Panc1 (cell line): ENCODE measurements at regions not wholly inside any gene's neighbourhood (a gene's known extent, or its start where the extent isn't known, plus 50 kb on each side); places are given as distances from the start of the nearest gene placed in this dataset.

Source experiments
- ATAC-seq: fragments of 200-7000 bp; cut with Tn5 transposase; 2 replicates; pipeline ENCODE4 v1.9.1; 2020; ENCODE audit warnings: mild to moderate bottlenecking, moderate library complexity
- BruUV-seq: library from RNA; stranded (reverse); fragments of 400-500 nt; replicated peaks from 2 replicates; lab custom pipeline; 2021; lab: Mats Ljungman, UMichigan
- CTCF ChIA-PET: fragments of 300-600 bp; sonication (Branson Sonifier 250); formaldehyde crosslinking; loops from one replicate; lab custom pipeline; 2022; ENCODE audit warnings: antibody characterized with exemption; lab: Charles Lee
- POLR2A ChIA-PET: fragments of 300-600 bp; sonication (Branson Sonifier 250); formaldehyde crosslinking; loops from one replicate; lab custom pipeline; 2022; ENCODE audit warnings: antibody characterized with exemption; lab: Charles Lee
- DNase-seq: peaks from one replicate; pipeline ENCODE4 v3.0.0-alpha.2; 2010; ENCODE audit warnings: low read depth, low spot score
- H3K27ac ChIP-seq: 2 replicates; pipeline ENCODE4 v1.5.1; 2011; ENCODE audit warnings: mild to moderate bottlenecking, low read length, inconsistent platforms
- H3K27me3 ChIP-seq: fragments of 200-500 bp; sonication (Bioruptor generic); 2 replicates; pipeline ENCODE4 v1.6.0; 2014; ENCODE audit warnings: low read length, inconsistent platforms; ENCODE audit not compliant: control insufficient read depth, insufficient read depth
- H3K36me3 ChIP-seq: fragments of 200-500 bp; sonication (Bioruptor generic); 2 replicates; pipeline ENCODE4 v1.5.1; 2014; ENCODE audit warnings: inconsistent platforms, mild to moderate bottlenecking, low read length, moderate library complexity; ENCODE audit not compliant: control insufficient read depth, insufficient read depth
- H3K4me1 ChIP-seq: 2 replicates; pipeline ENCODE4 v1.5.1; 2011; ENCODE audit warnings: inconsistent platforms, mild to moderate bottlenecking, low read length, moderate library complexity; ENCODE audit not compliant: control insufficient read depth, insufficient read depth
- H3K4me3 ChIP-seq, 2 experiments: 2 replicates each; pipeline ENCODE4 v1.5.1; 2011 to 2012; ENCODE audit warnings: low read depth in 2 of 2, low read length in 2 of 2, mild to moderate bottlenecking in 2 of 2, inconsistent platforms in 1 of 2, moderate library complexity in 1 of 2
- H3K9me3 ChIP-seq: fragments of 200-500 bp; sonication (Bioruptor generic); 2 replicates; pipeline ENCODE4 v1.5.1; 2014; ENCODE audit warnings: low read depth, mild to moderate bottlenecking, inconsistent platforms, low read length, moderate library complexity; ENCODE audit not compliant: control insufficient read depth, insufficient read depth
- CTCF ChIP-seq: fragments of 450-650 bp; IDR thresholded peaks from 2 replicates; pipeline ENCODE4 v1.5.1; 2017; ENCODE audit warnings: mild to moderate bottlenecking
- POLR2AphosphoS5 ChIP-seq: IDR thresholded peaks from 2 replicates; pipeline ENCODE4 v1.6.1; 2012; ENCODE audit warnings: mild to moderate bottlenecking, low read depth, low read length, moderate library complexity
- REST ChIP-seq, 2 experiments: IDR thresholded peaks; 2 replicates each; pipeline ENCODE4 v1.6.1; 2011 to 2012; ENCODE audit warnings: low read depth in 2 of 2, control low read depth in 1 of 2, low read length in 1 of 2, mild to moderate bottlenecking in 1 of 2, moderate library complexity in 1 of 2; ENCODE audit not compliant: insufficient read depth in 1 of 2
- SIN3A ChIP-seq: IDR thresholded peaks from 2 replicates; pipeline ENCODE4 v1.6.1; 2012; ENCODE audit warnings: low read depth, mild to moderate bottlenecking, low read length, moderate library complexity, borderline replicate concordance; ENCODE audit not compliant: insufficient read depth
- TCF7L2 ChIP-seq: IDR thresholded peaks from 2 replicates; pipeline ENCODE4 v1.6.1; 2011; ENCODE audit warnings: mild to moderate bottlenecking, low read depth, low read length, inconsistent platforms
- in situ Hi-C: cut with HindIII; loops from 2 replicates; pipeline ENCODE4 v1.10.0; 2016; ENCODE audit warnings: low sequenced_read_pairs, low pct_unique_long_range_greater_than_20kb
- intact Hi-C: fragments of 100-400 bp; cut with micrococcal nuclease; formaldehyde crosslinking; loops from one replicate; pipeline ENCODE4 v1.10.0; 2022; ENCODE audit not compliant: unreplicated experiment

- TF ChIP-seq POLR2AphosphoS5 (no peak), TCF7L2 (no peak), SIN3A (no peak), REST (IDR thresholded peaks at IDR 0.05; ENCODE audit: insufficient read depth in 1 of 2, low read depth in 2 of 2, low read length in 1 of 2) (no peak), CTCF (no peak)
- ChIA-PET POLR2A (no interaction called here), CTCF (no interaction called here)
- Histone ChIP-seq H3K27ac (no peak overlapping the region), H3K36me3 (no peaks in the 10 kb centered on the region), H3K4me3 (no peak overlapping the region), H3K4me1 (no peaks in the 10 kb centered on the region), H3K27me3 (no peaks in the 10 kb centered on the region), H3K9me3 (no peaks in the 10 kb centered on the region)
- intact Hi-C loops: no loop called here
- in situ Hi-C loops: no loop called here
- DNase-seq: no peak
- no peak for ATAC-seq
- no TSS peak for BruUV-seq
Measured at GRCh38 chr15:93826790-93827189, 404.6 kb upstream of the MCTP2 start.

- no TSS peak for BruUV-seq
- H3K4me3 ChIP-seq: no peak overlapping the region
- ATAC-seq (no peak), DNase-seq (no peak)
- no peaks in the 10 kb centered on the region for H3K27me3 ChIP-seq
- intact Hi-C loops: no loop called here
- no peaks in the 10 kb centered on the region for H3K36me3 ChIP-seq
- in situ Hi-C loops: no loop called here
- H3K9me3 ChIP-seq: no peaks in the 10 kb centered on the region
- TF ChIP-seq POLR2AphosphoS5 (no peak), REST (IDR thresholded peaks at IDR 0.05; ENCODE audit: insufficient read depth in 1 of 2, low read depth in 2 of 2, low read length in 1 of 2) (no peak), CTCF (no peak), TCF7L2 (no peak), SIN3A (no peak)
- POLR2A ChIA-PET: no interaction called here
- H3K4me1 ChIP-seq: no peaks in the 10 kb centered on the region
- CTCF ChIA-PET: no interaction called here
- no peak overlapping the region for H3K27ac ChIP-seq
Measured at GRCh38 chr15:93826293-93826692, 405.1 kb upstream of the MCTP2 start.
